GM18517 (cell line): ENCODE measurements at regions not wholly inside any gene's neighbourhood (a gene's known extent, or its start where the extent isn't known, plus 50 kb on each side); places are given as distances from the start of the nearest gene placed in this dataset.
"Not testable (repeated sequence)": the region's sequence is repeated elsewhere in the genome, so short reads cannot be mapped to it uniquely, and the experiment has no call there.

Source experiments
- ATAC-seq: cut with Tn5 transposase; IDR thresholded peaks from one replicate; pipeline ENCODE4 v1.9.1; 2021; ENCODE audit warnings: mild to moderate bottlenecking, moderate library complexity; ENCODE audit not compliant: unreplicated experiment

- no peak for ATAC-seq
These were observed 115.1 kb downstream of the CYP26B1 start for GRCh38 chr2:72032481-72033041.

GRCh38 chr2:72031346-72032110, 116.1 kb downstream of the CYP26B1 start:
- ATAC-seq, result no peak

- ATAC-seq, result no peak
These were observed 118.7 kb downstream of the CYP26B1 start for GRCh38 chr2:72028996-72029395.

GRCh38 chr2:72028351-72028995, 119.2 kb downstream of the CYP26B1 start:
- ATAC-seq, result no peak

- ATAC-seq, result no peak
These were observed 120.1 kb downstream of the CYP26B1 start for GRCh38 chr2:72027426-72028161.

GRCh38 chr2:72026819-72027425, 120.7 kb downstream of the CYP26B1 start:
- ATAC-seq, result no peak

- no peak for ATAC-seq
These were observed 123.0 kb downstream of the CYP26B1 start for GRCh38 chr2:72024451-72025175.

GRCh38 chr2:72023678-72024390, 123.8 kb downstream of the CYP26B1 start:
- ATAC-seq, result no peak

- ATAC-seq, result not testable (repeated sequence)
These were observed 126.3 kb downstream of the CYP26B1 start for GRCh38 chr2:72021371-72021770.

GRCh38 chr2:72015266-72015665, 132.4 kb downstream of the CYP26B1 start:
- no peak for ATAC-seq

GRCh38 chr2:72014831-72015230, 132.8 kb downstream of the CYP26B1 start:
- ATAC-seq, result no peak

GRCh38 chr2:72013726-72014125, 133.9 kb downstream of the CYP26B1 start:
- no peak for ATAC-seq

- no peak for ATAC-seq
These were observed 134.6 kb downstream of the CYP26B1 start for GRCh38 chr2:72012886-72013574.

- no peak for ATAC-seq
These were observed 135.9 kb downstream of the CYP26B1 start for GRCh38 chr2:72011791-72012190.

- no peak for ATAC-seq
These were observed 136.3 kb downstream of the CYP26B1 start for GRCh38 chr2:72011370-72011689.

GRCh38 chr2:72010647-72011369, 136.9 kb downstream of the CYP26B1 start:
- no peak for ATAC-seq

- no peak for ATAC-seq
These were observed 139.1 kb downstream of the CYP26B1 start for GRCh38 chr2:72008608-72009007.

- no peak for ATAC-seq
These were observed 140.3 kb downstream of the CYP26B1 start for GRCh38 chr2:72007402-72007801.
